ENCODE measurements at regions not wholly inside any gene's neighbourhood (a gene's known extent, or its start where the extent isn't known, plus 50 kb on each side); places are given as distances from the start of the nearest gene placed in this dataset.

GRCh38 chr1:222918801-222919477, 104.1 kb downstream of the DISP1 start:
- Histone ChIP-seq H3K9me2 (ENCODE audit: insufficient read depth) (no peaks in the 10 kb centered on the region), H3K36me3 (ENCODE audit: low read depth) (no peaks in the 10 kb centered on the region), H3K27me3 (replicated peaks; ENCODE audit: insufficient read depth) (no peaks in the 10 kb centered on the region), H3K4me2 (ENCODE audit: unreplicated experiment) (peak overlapping the region; percentile 43), H3F3A (ENCODE audit: insufficient read depth) (peaks cover 15% of the 10 kb centered on the region), H3K79me2 (ENCODE audit: insufficient read depth) (no peaks in the 10 kb centered on the region), H3K27ac (0 out of 2 replicates have a peak overlapping the region, but pooled peaks have one; percentile 17), H2AFZ (no peak overlapping the region), H3K4me3 (no peak overlapping the region), H3K9me3 (ENCODE audit: low read depth) (no peaks in the 10 kb centered on the region), H4K20me1 (ENCODE audit: insufficient read depth) (no peaks in the 10 kb centered on the region), H3K4me1 (ENCODE audit: insufficient read depth) (peaks cover 37% of the 10 kb centered on the region), H3K9ac (0 out of 2 replicates have a peak overlapping the region, but pooled peaks have one; percentile 13)
- DNase-seq, result peak; percentile 54
- 20 to 21% methylated on average over 14 of the region's 14 CpGs for whole genome bisulfite sequencing, 2 experiments (ENCODE audit: low coverage in 1 of 2, low lambda C conversion rate in 2 of 2, missing lambda C conversion rate in 2 of 2)
- in situ Hi-C loops (cut with MboI), result no loop called here
- no peak for TF ChIP-seq EZH2 (IDR thresholded peaks at IDR 0.05; ENCODE audit: insufficient read depth, poor library complexity, severe bottlenecking)
- no peak for TF ChIP-seq EZH2phosphoT487 (IDR thresholded peaks at IDR 0.05; ENCODE audit: insufficient read depth, low read depth)

- Histone ChIP-seq H3K9me3 (ENCODE audit: low read depth) (no peaks in the 10 kb centered on the region), H2AFZ (no peak overlapping the region), H4K20me1 (ENCODE audit: insufficient read depth) (no peaks in the 10 kb centered on the region), H3K27ac (0 out of 2 replicates have a peak overlapping the region, but pooled peaks have one; percentile 17), H3K79me2 (ENCODE audit: insufficient read depth) (no peaks in the 10 kb centered on the region), H3K4me3 (no peak overlapping the region), H3F3A (ENCODE audit: insufficient read depth) (peaks cover 15% of the 10 kb centered on the region), H3K36me3 (ENCODE audit: low read depth) (no peaks in the 10 kb centered on the region), H3K9ac (0 out of 2 replicates have a peak overlapping the region, but pooled peaks have one; percentile 13), H3K4me2 (ENCODE audit: unreplicated experiment) (peak overlapping the region; percentile 43), H3K9me2 (ENCODE audit: insufficient read depth) (no peaks in the 10 kb centered on the region), H3K27me3 (replicated peaks; ENCODE audit: insufficient read depth) (no peaks in the 10 kb centered on the region), H3K4me1 (ENCODE audit: insufficient read depth) (peaks cover 33% of the 10 kb centered on the region)
- TF ChIP-seq EZH2 (IDR thresholded peaks at IDR 0.05; ENCODE audit: insufficient read depth, poor library complexity, severe bottlenecking), result no peak
- no peak for TF ChIP-seq EZH2phosphoT487 (IDR thresholded peaks at IDR 0.05; ENCODE audit: insufficient read depth, low read depth)
- WGBS, 2 experiments (ENCODE audit: low coverage in 1 of 2, low lambda C conversion rate in 2 of 2, missing lambda C conversion rate in 2 of 2), result 18 to 26% methylated on average over 5 of the region's 5 CpGs
- peak; percentile 44 for DNase-seq
- in situ Hi-C loops (cut with MboI), result no loop called here
Observed at GRCh38 chr1:222919478-222919865, 104.6 kb downstream of the DISP1 start.

GRCh38 chr1:222920169-222920568, 105.3 kb downstream of the DISP1 start:
- Histone ChIP-seq H3K79me2 (ENCODE audit: insufficient read depth) (no peaks in the 10 kb centered on the region), H3K9ac (no peak overlapping the region), H3K4me3 (no peak overlapping the region), H2AFZ (no peak overlapping the region), H4K20me1 (ENCODE audit: insufficient read depth) (no peaks in the 10 kb centered on the region), H3K4me1 (ENCODE audit: insufficient read depth) (peaks cover 26% of the 10 kb centered on the region), H3K4me2 (ENCODE audit: unreplicated experiment) (no peak overlapping the region), H3K9me2 (ENCODE audit: insufficient read depth) (no peaks in the 10 kb centered on the region), H3K27me3 (replicated peaks; ENCODE audit: insufficient read depth) (no peaks in the 10 kb centered on the region), H3K27ac (no peak overlapping the region), H3F3A (ENCODE audit: insufficient read depth) (peaks cover 15% of the 10 kb centered on the region), H3K9me3 (ENCODE audit: low read depth) (no peaks in the 10 kb centered on the region), H3K36me3 (ENCODE audit: low read depth) (no peaks in the 10 kb centered on the region)
- no peak for DNase-seq
- TF ChIP-seq EZH2phosphoT487 (IDR thresholded peaks at IDR 0.05; ENCODE audit: insufficient read depth, low read depth) (no peak), EZH2 (IDR thresholded peaks at IDR 0.05; ENCODE audit: insufficient read depth, poor library complexity, severe bottlenecking) (no peak)
- in situ Hi-C loops (cut with MboI), result no loop called here

GRCh38 chr1:222921945-222922344, 107.1 kb downstream of the DISP1 start:
- Histone ChIP-seq H3K27me3 (replicated peaks; ENCODE audit: insufficient read depth) (no peaks in the 10 kb centered on the region), H4K20me1 (ENCODE audit: insufficient read depth) (no peaks in the 10 kb centered on the region), H3K9me3 (ENCODE audit: low read depth) (no peaks in the 10 kb centered on the region), H3K4me2 (ENCODE audit: unreplicated experiment) (no peak overlapping the region), H3K27ac (no peak overlapping the region), H2AFZ (no peak overlapping the region), H3K4me3 (no peak overlapping the region), H3K9me2 (ENCODE audit: insufficient read depth) (no peaks in the 10 kb centered on the region), H3K4me1 (ENCODE audit: insufficient read depth) (peaks cover 17% of the 10 kb centered on the region; the same call in 1 of the 2 replicates), H3K36me3 (ENCODE audit: low read depth) (no peaks in the 10 kb centered on the region), H3K79me2 (ENCODE audit: insufficient read depth) (no peaks in the 10 kb centered on the region), H3K9ac (no peak overlapping the region), H3F3A (ENCODE audit: insufficient read depth) (peaks cover 5% of the 10 kb centered on the region)
- 96 to 100% methylated on average over 1 of the region's 1 CpG for WGBS, 2 experiments (ENCODE audit: low coverage in 1 of 2, low lambda C conversion rate in 2 of 2, missing lambda C conversion rate in 2 of 2)
- TF ChIP-seq EZH2phosphoT487 (IDR thresholded peaks at IDR 0.05; ENCODE audit: insufficient read depth, low read depth), result no peak
- TF ChIP-seq EZH2 (IDR thresholded peaks at IDR 0.05; ENCODE audit: insufficient read depth, poor library complexity, severe bottlenecking), result no peak
- DNase-seq, result no peak
- in situ Hi-C loops (cut with MboI), result no loop called here
